DND-41 (cell line): ENCODE measurements at regions not wholly inside any gene's neighbourhood (a gene's known extent, or its start where the extent isn't known, plus 50 kb on each side); places are given as distances from the start of the nearest gene placed in this dataset.

Source experiments
- EZH2 ChIP-seq: IDR thresholded peaks from 3 replicates; pipeline ENCODE4 v1.6.1; 2012; ENCODE audit warnings: borderline replicate concordance, low read depth, mild to moderate bottlenecking, moderate library complexity, low read length, inconsistent platforms; ENCODE audit not compliant: severe bottlenecking
- TF ChIP-seq, protein P1 (sequence below): IDR thresholded peaks from 2 replicates; pipeline ENCODE4 v1.5.1; 2012; ENCODE audit warnings: borderline replicate concordance, low read length, moderate library complexity, mild to moderate bottlenecking; ENCODE audit not compliant: poor library complexity, severe bottlenecking; ENCODE audit errors: extremely low read depth

DNA sequence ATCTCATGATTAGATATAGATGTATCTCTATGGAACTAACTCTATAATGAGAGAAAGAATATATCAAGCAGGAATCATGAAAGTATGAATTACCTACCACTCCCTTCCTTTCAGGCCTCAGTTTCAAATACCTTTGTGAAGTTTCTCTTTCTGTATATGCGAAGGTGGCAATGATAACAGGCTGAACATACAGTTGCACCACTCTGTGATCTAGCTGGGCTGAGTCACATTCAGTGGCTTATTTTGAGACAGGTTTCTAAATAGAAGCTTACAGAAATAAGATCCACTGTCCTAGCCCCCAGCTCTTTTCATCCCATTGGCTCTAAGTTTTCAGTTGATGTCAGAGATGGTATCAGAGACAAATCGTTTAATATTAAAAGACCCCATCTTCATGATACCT, 662.0 kb downstream of the SLITRK1 start:
- TF ChIP-seq, protein P1, sequence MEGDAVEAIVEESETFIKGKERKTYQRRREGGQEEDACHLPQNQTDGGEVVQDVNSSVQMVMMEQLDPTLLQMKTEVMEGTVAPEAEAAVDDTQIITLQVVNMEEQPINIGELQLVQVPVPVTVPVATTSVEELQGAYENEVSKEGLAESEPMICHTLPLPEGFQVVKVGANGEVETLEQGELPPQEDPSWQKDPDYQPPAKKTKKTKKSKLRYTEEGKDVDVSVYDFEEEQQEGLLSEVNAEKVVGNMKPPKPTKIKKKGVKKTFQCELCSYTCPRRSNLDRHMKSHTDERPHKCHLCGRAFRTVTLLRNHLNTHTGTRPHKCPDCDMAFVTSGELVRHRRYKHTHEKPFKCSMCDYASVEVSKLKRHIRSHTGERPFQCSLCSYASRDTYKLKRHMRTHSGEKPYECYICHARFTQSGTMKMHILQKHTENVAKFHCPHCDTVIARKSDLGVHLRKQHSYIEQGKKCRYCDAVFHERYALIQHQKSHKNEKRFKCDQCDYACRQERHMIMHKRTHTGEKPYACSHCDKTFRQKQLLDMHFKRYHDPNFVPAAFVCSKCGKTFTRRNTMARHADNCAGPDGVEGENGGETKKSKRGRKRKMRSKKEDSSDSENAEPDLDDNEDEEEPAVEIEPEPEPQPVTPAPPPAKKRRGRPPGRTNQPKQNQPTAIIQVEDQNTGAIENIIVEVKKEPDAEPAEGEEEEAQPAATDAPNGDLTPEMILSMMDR: no peak
- TF ChIP-seq EZH2: no peak
